ENCODE measurements at regions not wholly inside any gene's neighbourhood (a gene's known extent, or its start where the extent isn't known, plus 50 kb on each side); places are given as distances from the start of the nearest gene placed in this dataset.

DNA sequence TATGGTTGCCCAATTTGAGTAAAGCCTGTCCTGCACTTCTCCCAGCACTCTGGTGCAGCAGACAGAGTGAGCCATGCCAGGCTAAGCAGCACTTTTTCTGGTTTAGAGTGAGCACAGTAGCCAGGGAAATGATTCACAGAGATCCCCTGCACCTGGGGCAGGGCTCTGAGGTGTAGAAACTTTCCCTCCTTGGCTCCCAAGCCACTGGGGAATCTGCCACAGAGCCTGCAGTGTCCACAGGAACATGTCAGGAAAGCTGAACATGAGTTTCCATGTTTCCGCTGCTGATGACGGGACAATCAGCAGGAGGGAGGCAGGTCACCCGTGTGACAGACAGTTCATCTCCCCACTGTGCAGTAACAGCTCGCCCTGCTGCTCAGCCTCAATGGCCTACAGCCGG is 429.9 kb upstream of the B3GAT1 start (continued):
- TF ChIP-seq GRHL2 (CRISPR knock-in tag; IDR thresholded peaks at IDR 0.05; ENCODE audit: insufficient replicate concordance, severe bottlenecking) (no peak), RORB (CRISPR knock-in tag; IDR thresholded peaks at IDR 0.05) (no peak), ZNF121 (CRISPR knock-in tag; IDR thresholded peaks at IDR 0.05) (no peak), TCF7 (CRISPR knock-in tag; IDR thresholded peaks at IDR 0.05; ENCODE audit: low read depth) (no peak), EMX1 (CRISPR knock-in tag; IDR thresholded peaks at IDR 0.05) (no peak), OVOL2 (CRISPR knock-in tag; IDR thresholded peaks at IDR 0.05; ENCODE audit: borderline replicate concordance) (no peak), TP53 (CRISPR knock-in tag; IDR thresholded peaks at IDR 0.05) (no peak), ZNF423 (CRISPR knock-in tag; IDR thresholded peaks at IDR 0.05) (no peak), NR2C2 (CRISPR knock-in tag; IDR thresholded peaks at IDR 0.05) (no peak), KAT7 (CRISPR knock-in tag; IDR thresholded peaks at IDR 0.05; ENCODE audit: borderline replicate concordance) (no peak)
- TF ChIP-seq, protein P1, sequence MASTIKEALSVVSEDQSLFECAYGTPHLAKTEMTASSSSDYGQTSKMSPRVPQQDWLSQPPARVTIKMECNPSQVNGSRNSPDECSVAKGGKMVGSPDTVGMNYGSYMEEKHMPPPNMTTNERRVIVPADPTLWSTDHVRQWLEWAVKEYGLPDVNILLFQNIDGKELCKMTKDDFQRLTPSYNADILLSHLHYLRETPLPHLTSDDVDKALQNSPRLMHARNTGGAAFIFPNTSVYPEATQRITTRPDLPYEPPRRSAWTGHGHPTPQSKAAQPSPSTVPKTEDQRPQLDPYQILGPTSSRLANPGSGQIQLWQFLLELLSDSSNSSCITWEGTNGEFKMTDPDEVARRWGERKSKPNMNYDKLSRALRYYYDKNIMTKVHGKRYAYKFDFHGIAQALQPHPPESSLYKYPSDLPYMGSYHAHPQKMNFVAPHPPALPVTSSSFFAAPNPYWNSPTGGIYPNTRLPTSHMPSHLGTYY (CRISPR knock-in tag; IDR thresholded peaks at IDR 0.05) = no peak
- TF ChIP-seq, protein P2, sequence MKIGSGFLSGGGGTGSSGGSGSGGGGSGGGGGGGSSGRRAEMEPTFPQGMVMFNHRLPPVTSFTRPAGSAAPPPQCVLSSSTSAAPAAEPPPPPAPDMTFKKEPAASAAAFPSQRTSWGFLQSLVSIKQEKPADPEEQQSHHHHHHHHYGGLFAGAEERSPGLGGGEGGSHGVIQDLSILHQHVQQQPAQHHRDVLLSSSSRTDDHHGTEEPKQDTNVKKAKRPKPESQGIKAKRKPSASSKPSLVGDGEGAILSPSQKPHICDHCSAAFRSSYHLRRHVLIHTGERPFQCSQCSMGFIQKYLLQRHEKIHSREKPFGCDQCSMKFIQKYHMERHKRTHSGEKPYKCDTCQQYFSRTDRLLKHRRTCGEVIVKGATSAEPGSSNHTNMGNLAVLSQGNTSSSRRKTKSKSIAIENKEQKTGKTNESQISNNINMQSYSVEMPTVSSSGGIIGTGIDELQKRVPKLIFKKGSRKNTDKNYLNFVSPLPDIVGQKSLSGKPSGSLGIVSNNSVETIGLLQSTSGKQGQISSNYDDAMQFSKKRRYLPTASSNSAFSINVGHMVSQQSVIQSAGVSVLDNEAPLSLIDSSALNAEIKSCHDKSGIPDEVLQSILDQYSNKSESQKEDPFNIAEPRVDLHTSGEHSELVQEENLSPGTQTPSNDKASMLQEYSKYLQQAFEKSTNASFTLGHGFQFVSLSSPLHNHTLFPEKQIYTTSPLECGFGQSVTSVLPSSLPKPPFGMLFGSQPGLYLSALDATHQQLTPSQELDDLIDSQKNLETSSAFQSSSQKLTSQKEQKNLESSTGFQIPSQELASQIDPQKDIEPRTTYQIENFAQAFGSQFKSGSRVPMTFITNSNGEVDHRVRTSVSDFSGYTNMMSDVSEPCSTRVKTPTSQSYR (CRISPR knock-in tag; IDR thresholded peaks at IDR 0.05) = no peak
- TF ChIP-seq, protein P3, sequence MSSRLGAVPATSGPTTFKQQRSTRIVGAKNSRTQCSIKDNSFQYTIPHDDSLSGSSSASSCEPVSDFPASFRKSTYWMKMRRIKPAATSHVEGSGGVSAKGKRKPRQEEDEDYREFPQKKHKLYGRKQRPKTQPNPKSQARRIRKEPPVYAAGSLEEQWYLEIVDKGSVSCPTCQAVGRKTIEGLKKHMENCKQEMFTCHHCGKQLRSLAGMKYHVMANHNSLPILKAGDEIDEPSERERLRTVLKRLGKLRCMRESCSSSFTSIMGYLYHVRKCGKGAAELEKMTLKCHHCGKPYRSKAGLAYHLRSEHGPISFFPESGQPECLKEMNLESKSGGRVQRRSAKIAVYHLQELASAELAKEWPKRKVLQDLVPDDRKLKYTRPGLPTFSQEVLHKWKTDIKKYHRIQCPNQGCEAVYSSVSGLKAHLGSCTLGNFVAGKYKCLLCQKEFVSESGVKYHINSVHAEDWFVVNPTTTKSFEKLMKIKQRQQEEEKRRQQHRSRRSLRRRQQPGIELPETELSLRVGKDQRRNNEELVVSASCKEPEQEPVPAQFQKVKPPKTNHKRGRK (CRISPR knock-in tag; IDR thresholded peaks at IDR 0.05; ENCODE audit: borderline replicate concordance) = no peak

DNA sequence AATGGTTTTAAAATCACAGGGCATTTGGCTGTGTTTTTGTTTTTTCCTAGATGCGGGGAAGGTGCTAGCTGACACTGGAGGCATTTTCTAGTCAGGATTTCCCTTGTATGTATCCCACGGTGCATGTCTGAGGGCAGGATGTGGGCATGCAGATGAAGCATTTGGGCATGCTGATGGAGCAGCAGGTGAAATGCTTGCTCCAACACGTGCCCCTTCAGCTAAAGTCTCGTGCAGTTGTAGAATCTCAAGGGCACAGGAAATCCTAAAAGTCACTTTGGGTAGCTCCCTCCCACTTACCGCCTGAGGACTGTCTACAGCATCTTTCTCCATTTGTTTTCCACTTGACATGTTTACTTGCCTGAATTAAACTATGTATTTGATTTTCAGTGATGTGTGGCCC is 429.4 kb upstream of the B3GAT1 start:
- H3K4me1 Mint-ChIP-seq = no peaks in the 10 kb centered on the region
- POLR2A ChIA-PET = no interaction called here
- peaks cover 3% of the 10 kb centered on the region for H3K27me3 Mint-ChIP-seq (ENCODE audit: low read depth)

More for the DNA sequence above, 429.4 kb upstream of the B3GAT1 start:
- H3K4me3 Mint-ChIP-seq = no peak overlapping the region
- CTCF ChIA-PET = interaction anchor here (1.5 kb wide), 1 partner anchor 27 kb away, joined by 3 read pairs; no protein-coding TSS in a partner anchor
- H3K9me3 Mint-ChIP-seq = peaks cover 5% of the 10 kb centered on the region; the same call in 1 of the 2 replicates
- no peak for DNase-seq (ENCODE audit: low spot score)
- TF ChIP-seq, protein P4, sequence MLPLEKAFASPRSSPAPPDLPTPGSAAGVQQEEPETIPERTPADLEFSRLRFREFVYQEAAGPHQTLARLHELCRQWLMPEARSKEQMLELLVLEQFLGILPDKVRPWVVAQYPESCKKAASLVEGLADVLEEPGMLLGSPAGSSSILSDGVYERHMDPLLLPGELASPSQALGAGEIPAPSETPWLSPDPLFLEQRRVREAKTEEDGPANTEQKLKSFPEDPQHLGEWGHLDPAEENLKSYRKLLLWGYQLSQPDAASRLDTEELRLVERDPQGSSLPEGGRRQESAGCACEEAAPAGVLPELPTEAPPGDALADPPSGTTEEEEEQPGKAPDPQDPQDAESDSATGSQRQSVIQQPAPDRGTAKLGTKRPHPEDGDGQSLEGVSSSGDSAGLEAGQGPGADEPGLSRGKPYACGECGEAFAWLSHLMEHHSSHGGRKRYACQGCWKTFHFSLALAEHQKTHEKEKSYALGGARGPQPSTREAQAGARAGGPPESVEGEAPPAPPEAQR (CRISPR knock-in tag; IDR thresholded peaks at IDR 0.05) = no peak
- no peak for TF ChIP-seq MXD4 (CRISPR knock-in tag; IDR thresholded peaks at IDR 0.05; ENCODE audit: borderline replicate concordance)
- no peak for TF ChIP-seq CREB1 (CRISPR knock-in tag; IDR thresholded peaks at IDR 0.05)
- no peak for TF ChIP-seq GABPB1 (CRISPR knock-in tag; IDR thresholded peaks at IDR 0.05)
- no peak for TF ChIP-seq NR1H2 (CRISPR knock-in tag; IDR thresholded peaks at IDR 0.05)
- TF ChIP-seq, protein P5, sequence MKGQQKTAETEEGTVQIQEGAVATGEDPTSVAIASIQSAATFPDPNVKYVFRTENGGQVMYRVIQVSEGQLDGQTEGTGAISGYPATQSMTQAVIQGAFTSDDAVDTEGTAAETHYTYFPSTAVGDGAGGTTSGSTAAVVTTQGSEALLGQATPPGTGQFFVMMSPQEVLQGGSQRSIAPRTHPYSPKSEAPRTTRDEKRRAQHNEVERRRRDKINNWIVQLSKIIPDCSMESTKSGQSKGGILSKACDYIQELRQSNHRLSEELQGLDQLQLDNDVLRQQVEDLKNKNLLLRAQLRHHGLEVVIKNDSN (CRISPR knock-in tag; IDR thresholded peaks at IDR 0.05) = no peak
- TF ChIP-seq TEAD1 (CRISPR knock-in tag; IDR thresholded peaks at IDR 0.05) = no peak
- TF ChIP-seq, protein P6, sequence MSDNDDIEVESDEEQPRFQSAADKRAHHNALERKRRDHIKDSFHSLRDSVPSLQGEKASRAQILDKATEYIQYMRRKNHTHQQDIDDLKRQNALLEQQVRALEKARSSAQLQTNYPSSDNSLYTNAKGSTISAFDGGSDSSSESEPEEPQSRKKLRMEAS (CRISPR knock-in tag; IDR thresholded peaks at IDR 0.05) = no peak
- TF ChIP-seq, protein P7, sequence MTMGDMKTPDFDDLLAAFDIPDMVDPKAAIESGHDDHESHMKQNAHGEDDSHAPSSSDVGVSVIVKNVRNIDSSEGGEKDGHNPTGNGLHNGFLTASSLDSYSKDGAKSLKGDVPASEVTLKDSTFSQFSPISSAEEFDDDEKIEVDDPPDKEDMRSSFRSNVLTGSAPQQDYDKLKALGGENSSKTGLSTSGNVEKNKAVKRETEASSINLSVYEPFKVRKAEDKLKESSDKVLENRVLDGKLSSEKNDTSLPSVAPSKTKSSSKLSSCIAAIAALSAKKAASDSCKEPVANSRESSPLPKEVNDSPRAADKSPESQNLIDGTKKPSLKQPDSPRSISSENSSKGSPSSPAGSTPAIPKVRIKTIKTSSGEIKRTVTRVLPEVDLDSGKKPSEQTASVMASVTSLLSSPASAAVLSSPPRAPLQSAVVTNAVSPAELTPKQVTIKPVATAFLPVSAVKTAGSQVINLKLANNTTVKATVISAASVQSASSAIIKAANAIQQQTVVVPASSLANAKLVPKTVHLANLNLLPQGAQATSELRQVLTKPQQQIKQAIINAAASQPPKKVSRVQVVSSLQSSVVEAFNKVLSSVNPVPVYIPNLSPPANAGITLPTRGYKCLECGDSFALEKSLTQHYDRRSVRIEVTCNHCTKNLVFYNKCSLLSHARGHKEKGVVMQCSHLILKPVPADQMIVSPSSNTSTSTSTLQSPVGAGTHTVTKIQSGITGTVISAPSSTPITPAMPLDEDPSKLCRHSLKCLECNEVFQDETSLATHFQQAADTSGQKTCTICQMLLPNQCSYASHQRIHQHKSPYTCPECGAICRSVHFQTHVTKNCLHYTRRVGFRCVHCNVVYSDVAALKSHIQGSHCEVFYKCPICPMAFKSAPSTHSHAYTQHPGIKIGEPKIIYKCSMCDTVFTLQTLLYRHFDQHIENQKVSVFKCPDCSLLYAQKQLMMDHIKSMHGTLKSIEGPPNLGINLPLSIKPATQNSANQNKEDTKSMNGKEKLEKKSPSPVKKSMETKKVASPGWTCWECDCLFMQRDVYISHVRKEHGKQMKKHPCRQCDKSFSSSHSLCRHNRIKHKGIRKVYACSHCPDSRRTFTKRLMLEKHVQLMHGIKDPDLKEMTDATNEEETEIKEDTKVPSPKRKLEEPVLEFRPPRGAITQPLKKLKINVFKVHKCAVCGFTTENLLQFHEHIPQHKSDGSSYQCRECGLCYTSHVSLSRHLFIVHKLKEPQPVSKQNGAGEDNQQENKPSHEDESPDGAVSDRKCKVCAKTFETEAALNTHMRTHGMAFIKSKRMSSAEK (CRISPR knock-in tag; IDR thresholded peaks at IDR 0.05; ENCODE audit: borderline replicate concordance) = no peak
- no peak for TF ChIP-seq JUN (CRISPR knock-in tag; IDR thresholded peaks at IDR 0.05)
- no peak overlapping the region for H3K27ac Mint-ChIP-seq
- ATAC-seq = no peak
- no peaks in the 10 kb centered on the region for H3K36me3 Mint-ChIP-seq

All from WTC11 (cell line).